CD4-positive, alpha-beta T cell (primary cell): ENCODE measurements at regions not wholly inside any gene's neighbourhood (a gene's known extent, or its start where the extent isn't known, plus 50 kb on each side); places are given as distances from the start of the nearest gene placed in this dataset.

Source experiments
- ATAC-seq: fragments of 200-7000 bp; cut with Tn5 transposase; one replicate; pipeline ENCODE4 v1.10.0; 2022; ENCODE audit warnings: mild to moderate bottlenecking; ENCODE audit not compliant: poor library complexity
- CTCF ChIA-PET: fragments of 350-600 bp; sonication (Branson Sonifier 250); formaldehyde crosslinking; loops from one replicate; lab custom pipeline; 2021; ENCODE audit warnings: antibody characterized with exemption, inconsistent platforms; lab: Charles Lee
- POLR2A ChIA-PET: fragments of 350-600 bp; sonication (Branson Sonifier 250); formaldehyde crosslinking; loops from one replicate; lab custom pipeline; 2021; ENCODE audit warnings: antibody characterized with exemption, inconsistent platforms; lab: Charles Lee
- DNase-seq, 14 experiments: peaks; one replicate each; pipeline ENCODE4 v3.0.0-alpha.2; 2013 to 2020; ENCODE audit warnings: mixed read lengths in 2 of 14
- H3K27ac ChIP-seq, 2 donors: one replicate each; pipeline versions ENCODE4 v1.5.1 to v1.7.0; 2013; ENCODE audit warnings: low read length in 2 of 2, low read depth in 1 of 2, mild to moderate bottlenecking in 1 of 2
- H3K27me3 ChIP-seq, 2 experiments: 1 replicate in 1 of 2; 2 replicates in 1 of 2; pipeline versions ENCODE4 v1.6.1 to v1.7.0; 2013; ENCODE audit warnings: low read length in 2 of 2, control low read depth in 1 of 2, mild to moderate bottlenecking in 1 of 2, moderate library complexity in 1 of 2; ENCODE audit not compliant: insufficient read depth in 2 of 2, control insufficient read depth in 1 of 2
- H3K36me3 ChIP-seq: one replicate; pipeline ENCODE4 v1.6.1; 2013; ENCODE audit warnings: low read length, control low read depth; ENCODE audit not compliant: insufficient read depth
- H3K4me1 ChIP-seq: one replicate; pipeline ENCODE4 v1.6.1; 2013; ENCODE audit warnings: low read length, control low read depth; ENCODE audit not compliant: insufficient read depth
- H3K4me3 ChIP-seq: one replicate; pipeline ENCODE4 v1.5.1; 2013; ENCODE audit warnings: mild to moderate bottlenecking, low read length, moderate library complexity
- H3K9me3 ChIP-seq, 2 experiments: 1 replicate in 1 of 2; 2 replicates in 1 of 2; pipeline versions ENCODE4 v1.6.1 to v1.7.0; 2013; ENCODE audit warnings: low read length in 2 of 2, mild to moderate bottlenecking in 2 of 2, control low read depth in 1 of 2, moderate library complexity in 1 of 2; ENCODE audit not compliant: control insufficient read depth in 1 of 2, insufficient read depth in 1 of 2
- H3K27ac Mint-ChIP-seq: one replicate; pipeline ENCODE4 v1.8.0; 2020; ENCODE audit warnings: mixed read lengths
- H3K27me3 Mint-ChIP-seq: one replicate; pipeline ENCODE4 v1.8.0; 2021; ENCODE audit warnings: mixed read lengths
- H3K36me3 Mint-ChIP-seq: one replicate; pipeline ENCODE4 v1.8.0; 2021; ENCODE audit warnings: low read depth, mixed read lengths
- H3K4me1 Mint-ChIP-seq: one replicate; pipeline ENCODE4 v1.8.0; 2021; ENCODE audit warnings: low read depth, mixed read lengths
- H3K4me3 Mint-ChIP-seq: one replicate; pipeline ENCODE4 v1.8.0; 2020; ENCODE audit warnings: mild to moderate bottlenecking, mixed read lengths
- H3K9me3 Mint-ChIP-seq: one replicate; pipeline ENCODE4 v1.8.0; 2020; ENCODE audit warnings: mixed read lengths
- CTCF ChIP-seq: fragments of 200-600 bp; IDR thresholded peaks from one replicate; pipeline ENCODE4 v1.8.0; 2022; ENCODE audit warnings: antibody characterized with exemption, mild to moderate bottlenecking
- intact Hi-C, 2 experiments: fragments of 100-400 bp; cut with DNase I in 1 of 2; cut with micrococcal nuclease in 1 of 2; formaldehyde crosslinking; loops; one replicate each; pipeline versions ENCODE4 v1.15.1 to v1.9.0; 2023 to 2025; cut with DNase I, micrococcal nuclease

- no peaks in the 10 kb centered on the region for H3K36me3 ChIP-seq
- peaks cover 3 to 4% of the 10 kb centered on the region in 2 experiments for H3K27me3 ChIP-seq
- H3K4me3 Mint-ChIP-seq = no peak overlapping the region
- H3K36me3 Mint-ChIP-seq = no peaks in the 10 kb centered on the region
- intact Hi-C loops = no loop called here
- no peaks in the 10 kb centered on the region for H3K9me3 ChIP-seq
- no peak for DNase-seq
- no peak overlapping the region for H3K27ac Mint-ChIP-seq
- no peak overlapping the region for H3K4me3 ChIP-seq
- no peaks in the 10 kb centered on the region for H3K9me3 Mint-ChIP-seq
- H3K27me3 Mint-ChIP-seq = peaks cover 51% of the 10 kb centered on the region
- H3K4me1 Mint-ChIP-seq = no peaks in the 10 kb centered on the region
- H3K4me1 ChIP-seq = no peaks in the 10 kb centered on the region
- ChIA-PET CTCF (no interaction called here), POLR2A (no interaction called here)
- ATAC-seq = no peak
- TF ChIP-seq CTCF = no peak
- H3K27ac ChIP-seq = no peak overlapping the region
Measured at GRCh38 chr13:26995159-26995558, 176.5 kb downstream of the USP12 start.

- ChIA-PET CTCF (interaction anchor here (1.3 kb wide), 1 partner anchor 369 kb away, joined by 5 read pairs; no protein-coding TSS in a partner anchor), POLR2A (no interaction called here)
- no peaks in the 10 kb centered on the region for H3K36me3 Mint-ChIP-seq
- peaks cover 51% of the 10 kb centered on the region for H3K27me3 Mint-ChIP-seq
- H3K4me3 Mint-ChIP-seq = no peak overlapping the region
- H3K27ac ChIP-seq = no peak overlapping the region
- peaks cover 3 to 4% of the 10 kb centered on the region in 2 experiments for H3K27me3 ChIP-seq
- H3K4me1 ChIP-seq = no peaks in the 10 kb centered on the region
- H3K4me1 Mint-ChIP-seq = no peaks in the 10 kb centered on the region
- no peaks in the 10 kb centered on the region for H3K9me3 Mint-ChIP-seq
- no peaks in the 10 kb centered on the region for H3K9me3 ChIP-seq
- intact Hi-C loops = no loop called here
- ATAC-seq (no peak), DNase-seq (no peak)
- H3K4me3 ChIP-seq = no peak overlapping the region
- no peaks in the 10 kb centered on the region for H3K36me3 ChIP-seq
- no peak for TF ChIP-seq CTCF
- no peak overlapping the region for H3K27ac Mint-ChIP-seq
Measured at GRCh38 chr13:26993780-26994179, 177.8 kb downstream of the USP12 start.

GRCh38 chr13:26992951-26993719 is 178.5 kb downstream of the USP12 start:
- TF ChIP-seq CTCF = no peak
- CTCF ChIA-PET = interaction anchor here (1.3 kb wide), 1 partner anchor 369 kb away, joined by 5 read pairs; no protein-coding TSS in a partner anchor
- Mint-ChIP-seq H3K4me1 (no peaks in the 10 kb centered on the region), H3K9me3 (no peaks in the 10 kb centered on the region), H3K36me3 (no peaks in the 10 kb centered on the region), H3K27me3 (peaks cover 49% of the 10 kb centered on the region), H3K4me3 (no peak overlapping the region), H3K27ac (no peak overlapping the region)
- POLR2A ChIA-PET = no interaction called here
- Histone ChIP-seq H3K27me3 (peaks cover under 1 to 4% of the 10 kb centered on the region in 2 experiments), H3K27ac (no peak overlapping the region), H3K4me1 (no peaks in the 10 kb centered on the region), H3K4me3 (no peak overlapping the region), H3K36me3 (no peaks in the 10 kb centered on the region), H3K9me3 (no peaks in the 10 kb centered on the region)
- intact Hi-C loops = no loop called here
- ATAC-seq = no peak
- no peak for DNase-seq
